ENCODE measurements at regions not wholly inside any gene's neighbourhood (a gene's known extent, or its start where the extent isn't known, plus 50 kb on each side); places are given as distances from the start of the nearest gene placed in this dataset.
"Not testable (repeated sequence)": the region's sequence is repeated elsewhere in the genome, so short reads cannot be mapped to it uniquely, and the experiment has no call there.

GRCh38 chr1:47538530-47538929 is 100.7 kb downstream of the FOXD2 start:
- TF ChIP-seq CTCF (conservative IDR thresholded peaks at IDR 0.05; ENCODE audit: low read length); EZH2phosphoT487 (IDR thresholded peaks at IDR 0.05; ENCODE audit: borderline replicate concordance): not testable (repeated sequence)

All from Loucy (cell line).